Lung microvascular endothelial cell (primary cell): ENCODE measurements at regions not wholly inside any gene's neighbourhood (a gene's known extent, or its start where the extent isn't known, plus 50 kb on each side); places are given as distances from the start of the nearest gene placed in this dataset.

ENCODE experiments used
- DNase-seq, 2 donors: peaks; one replicate each; pipeline versions ENCODE4 v3.0.0 to v3.0.0-alpha.2; 2010; ENCODE audit warnings: low read depth in 2 of 2

GRCh38 chr15:93649691-93650235 lies 560.8 kb upstream of the RGMA start:
- no peak for DNase-seq

GRCh38 chr15:93646193-93646592 lies 557.2 kb upstream of the RGMA start:
- no peak for DNase-seq

GRCh38 chr15:93645594-93645993 lies 556.6 kb upstream of the RGMA start:
- no peak for DNase-seq

- DNase-seq, result no peak
Measured at GRCh38 chr15:93644595-93644994, 555.6 kb upstream of the RGMA start.

- DNase-seq, result no peak
Measured at GRCh38 chr15:93640411-93640962, 551.5 kb upstream of the RGMA start.

GRCh38 chr15:93631958-93632618 lies 543.1 kb upstream of the RGMA start:
- no peak for DNase-seq

- no peak for DNase-seq
Measured at GRCh38 chr15:93619597-93619996, 530.6 kb upstream of the RGMA start.

- no peak for DNase-seq
Measured at GRCh38 chr15:93617443-93617842, 528.4 kb upstream of the RGMA start.

- DNase-seq, result no peak
Measured at GRCh38 chr15:93614386-93615104, 525.5 kb upstream of the RGMA start.

GRCh38 chr15:93613386-93613785 lies 524.4 kb upstream of the RGMA start:
- no peak for DNase-seq

- no peak for DNase-seq
Measured at GRCh38 chr15:93612953-93613352, 523.9 kb upstream of the RGMA start.

GRCh38 chr15:93610944-93611343 lies 521.9 kb upstream of the RGMA start:
- no peak for DNase-seq

GRCh38 chr15:93608643-93609148 lies 519.7 kb upstream of the RGMA start:
- DNase-seq, result no peak

- DNase-seq, result no peak
Measured at GRCh38 chr15:93603550-93603949, 514.5 kb upstream of the RGMA start.

- no peak for DNase-seq
Measured at GRCh38 chr15:93587059-93587521, 498.1 kb upstream of the RGMA start.

- no peak for DNase-seq
Measured at GRCh38 chr15:93585012-93585411, 496.0 kb upstream of the RGMA start.

- no peak for DNase-seq
Measured at GRCh38 chr15:93583968-93584367, 495.0 kb upstream of the RGMA start.

- DNase-seq, result no peak
Measured at GRCh38 chr15:93583552-93583951, 494.5 kb upstream of the RGMA start.

GRCh38 chr15:93570527-93570926 lies 481.5 kb upstream of the RGMA start:
- no peak for DNase-seq

- DNase-seq, result no peak
Measured at GRCh38 chr15:93566762-93567161, 477.8 kb upstream of the RGMA start.

- no peak for DNase-seq
Measured at GRCh38 chr15:93565201-93565600, 476.2 kb upstream of the RGMA start.

- DNase-seq, result no peak
Measured at GRCh38 chr15:93563218-93563617, 474.2 kb upstream of the RGMA start.
